ENCODE measurements at regions not wholly inside any gene's neighbourhood (a gene's known extent, or its start where the extent isn't known, plus 50 kb on each side); places are given as distances from the start of the nearest gene placed in this dataset.
"Not testable (repeated sequence)": the region's sequence is repeated elsewhere in the genome, so short reads cannot be mapped to it uniquely, and the experiment has no call there.

DNA sequence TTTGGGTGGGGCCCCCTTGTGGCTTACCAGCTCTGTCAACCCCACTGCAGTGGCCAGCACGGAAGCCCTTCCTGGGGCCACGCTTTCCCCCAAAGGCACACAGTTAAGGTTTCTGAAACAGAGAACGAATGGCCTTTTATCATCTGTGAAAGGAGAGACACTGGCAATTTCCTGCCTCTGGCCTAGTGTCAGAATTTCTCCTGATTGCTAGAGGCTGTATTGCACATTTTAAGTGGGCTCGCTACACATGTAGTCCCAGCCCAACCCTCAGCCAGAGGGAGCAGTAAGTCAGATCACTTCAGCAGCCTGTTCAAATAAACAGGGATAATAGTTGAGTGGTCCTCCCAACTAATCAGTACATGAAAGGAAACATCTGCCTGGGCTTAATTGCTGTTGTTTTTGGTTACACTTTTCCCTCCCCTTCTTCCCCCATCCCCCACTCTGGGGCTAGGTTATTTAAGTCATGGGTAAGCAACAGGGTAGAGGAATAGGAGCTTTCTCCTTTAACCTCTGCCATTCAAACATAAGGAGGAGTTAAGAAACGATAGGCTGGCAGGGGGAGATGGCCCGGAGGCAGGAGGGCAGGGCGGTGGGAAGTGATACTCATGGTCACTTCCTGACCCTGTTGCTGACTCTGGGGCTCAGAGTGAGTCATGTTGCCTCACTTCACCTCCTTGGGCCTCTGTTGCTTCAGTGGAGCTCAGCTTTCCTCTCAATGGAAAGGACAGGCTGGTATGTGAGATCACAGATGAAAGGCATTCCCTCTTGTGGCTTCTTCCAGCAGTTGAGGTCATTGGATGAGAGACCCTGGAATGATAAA, 89.3 kb upstream of the IKBKE start:
- DNase-seq (ENCODE audit: insufficient read length, low spot score, missing footprints); H3K79me2 ChIP-seq (ENCODE audit: insufficient read depth, low read length); H4K20me1 ChIP-seq (ENCODE audit: insufficient read depth, low read length); H3K4me1 ChIP-seq (ENCODE audit: insufficient read depth, low read length); H3K4me3 ChIP-seq (ENCODE audit: insufficient read depth, low read length); H3K9me3 ChIP-seq (ENCODE audit: low read depth, low read length); H3K36me3 ChIP-seq (ENCODE audit: insufficient read depth, low read length); H3K4me2 ChIP-seq (ENCODE audit: insufficient read depth, low read length); H3K27me3 ChIP-seq (ENCODE audit: insufficient read depth, low read length); H2AFZ ChIP-seq (ENCODE audit: low read length): not testable (repeated sequence)
- H3K27ac ChIP-seq (ENCODE audit: low read depth, low read length) = peak overlapping the region; percentile 62

DNA sequence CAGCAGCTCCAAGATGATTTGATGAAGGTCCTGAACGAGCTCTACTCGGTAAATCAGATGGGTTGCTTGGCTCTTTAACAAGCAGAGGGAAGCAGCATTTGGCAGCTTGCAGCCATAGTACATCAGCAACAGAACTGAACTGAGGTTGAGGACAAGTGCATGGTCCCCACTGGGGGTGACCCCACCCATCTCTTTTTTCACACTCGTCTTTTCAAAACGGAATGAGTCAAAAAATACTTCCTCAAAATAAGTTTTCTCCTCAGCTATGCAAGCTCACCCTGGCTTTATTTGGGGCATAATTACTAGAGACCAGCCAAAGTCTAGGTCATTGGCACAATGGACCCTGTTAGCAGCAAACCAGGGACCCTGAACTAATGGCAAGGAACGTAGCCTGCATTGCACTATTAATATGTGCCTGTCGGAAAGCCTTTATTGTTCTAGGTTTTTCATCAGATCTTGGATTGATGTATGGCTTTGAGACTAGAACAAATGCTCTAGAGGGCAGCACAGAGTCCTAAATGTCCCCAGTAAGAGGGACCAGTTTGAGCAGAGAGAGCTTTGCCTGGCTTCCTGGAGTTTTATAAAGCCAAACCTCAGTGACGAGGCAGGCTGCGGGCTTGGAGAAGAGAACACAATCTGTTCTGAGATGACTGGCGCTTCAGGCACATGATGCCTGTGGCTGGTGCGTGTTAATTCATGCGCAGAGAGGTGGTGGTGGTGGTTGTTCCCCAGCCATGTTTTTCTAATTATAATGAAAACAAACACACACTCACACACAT, 86.1 kb upstream of the IKBKE start:
- DNase-seq (ENCODE audit: insufficient read length, low spot score, missing footprints); H3K27me3 ChIP-seq (ENCODE audit: insufficient read depth, low read length); H3K79me2 ChIP-seq (ENCODE audit: insufficient read depth, low read length); H3K9me3 ChIP-seq (ENCODE audit: low read depth, low read length); H3K36me3 ChIP-seq (ENCODE audit: insufficient read depth, low read length); H3K4me3 ChIP-seq (ENCODE audit: insufficient read depth, low read length); H3K4me1 ChIP-seq (ENCODE audit: insufficient read depth, low read length); H4K20me1 ChIP-seq (ENCODE audit: insufficient read depth, low read length); H3K4me2 ChIP-seq (ENCODE audit: insufficient read depth, low read length); H2AFZ ChIP-seq (ENCODE audit: low read length): not testable (repeated sequence)
- TF ChIP-seq, protein P1, sequence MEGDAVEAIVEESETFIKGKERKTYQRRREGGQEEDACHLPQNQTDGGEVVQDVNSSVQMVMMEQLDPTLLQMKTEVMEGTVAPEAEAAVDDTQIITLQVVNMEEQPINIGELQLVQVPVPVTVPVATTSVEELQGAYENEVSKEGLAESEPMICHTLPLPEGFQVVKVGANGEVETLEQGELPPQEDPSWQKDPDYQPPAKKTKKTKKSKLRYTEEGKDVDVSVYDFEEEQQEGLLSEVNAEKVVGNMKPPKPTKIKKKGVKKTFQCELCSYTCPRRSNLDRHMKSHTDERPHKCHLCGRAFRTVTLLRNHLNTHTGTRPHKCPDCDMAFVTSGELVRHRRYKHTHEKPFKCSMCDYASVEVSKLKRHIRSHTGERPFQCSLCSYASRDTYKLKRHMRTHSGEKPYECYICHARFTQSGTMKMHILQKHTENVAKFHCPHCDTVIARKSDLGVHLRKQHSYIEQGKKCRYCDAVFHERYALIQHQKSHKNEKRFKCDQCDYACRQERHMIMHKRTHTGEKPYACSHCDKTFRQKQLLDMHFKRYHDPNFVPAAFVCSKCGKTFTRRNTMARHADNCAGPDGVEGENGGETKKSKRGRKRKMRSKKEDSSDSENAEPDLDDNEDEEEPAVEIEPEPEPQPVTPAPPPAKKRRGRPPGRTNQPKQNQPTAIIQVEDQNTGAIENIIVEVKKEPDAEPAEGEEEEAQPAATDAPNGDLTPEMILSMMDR (IDR thresholded peaks at IDR 0.05; ENCODE audit: extremely low read depth, low read depth, low read length) = peak; percentile 37
- peak overlapping the region; percentile 37 for H3K27ac ChIP-seq (ENCODE audit: low read depth, low read length)

DNA sequence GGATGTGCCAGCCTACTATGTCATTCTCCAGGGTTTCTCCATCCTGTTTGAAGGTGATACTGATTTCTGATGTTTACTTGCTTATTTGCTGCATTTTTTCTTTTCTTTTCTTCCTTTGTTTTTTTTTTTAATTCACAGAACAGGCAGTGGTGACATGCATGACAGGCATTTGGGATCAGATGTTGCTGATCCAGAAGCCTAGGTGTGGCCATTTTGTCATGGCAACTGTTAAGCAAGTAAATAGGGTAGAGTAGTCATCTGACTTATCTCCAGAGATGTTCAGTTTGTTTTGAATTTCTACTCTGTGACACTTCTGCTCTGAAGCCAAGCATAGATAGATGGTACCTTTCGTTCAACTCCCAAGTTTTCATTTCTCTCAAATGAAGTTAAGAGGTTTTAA, 85.4 kb upstream of the IKBKE start:
- not testable (repeated sequence) for H3K79me2 ChIP-seq (ENCODE audit: insufficient read depth, low read length); H3K27me3 ChIP-seq (ENCODE audit: insufficient read depth, low read length); H3K4me1 ChIP-seq (ENCODE audit: insufficient read depth, low read length); H3K36me3 ChIP-seq (ENCODE audit: insufficient read depth, low read length); H4K20me1 ChIP-seq (ENCODE audit: insufficient read depth, low read length); H3K4me3 ChIP-seq (ENCODE audit: insufficient read depth, low read length); H3K4me2 ChIP-seq (ENCODE audit: insufficient read depth, low read length); H3K27ac ChIP-seq (ENCODE audit: low read depth, low read length); H3K9me3 ChIP-seq (ENCODE audit: low read depth, low read length); H2AFZ ChIP-seq (ENCODE audit: low read length); DNase-seq (ENCODE audit: insufficient read length, low spot score, missing footprints)

DNA sequence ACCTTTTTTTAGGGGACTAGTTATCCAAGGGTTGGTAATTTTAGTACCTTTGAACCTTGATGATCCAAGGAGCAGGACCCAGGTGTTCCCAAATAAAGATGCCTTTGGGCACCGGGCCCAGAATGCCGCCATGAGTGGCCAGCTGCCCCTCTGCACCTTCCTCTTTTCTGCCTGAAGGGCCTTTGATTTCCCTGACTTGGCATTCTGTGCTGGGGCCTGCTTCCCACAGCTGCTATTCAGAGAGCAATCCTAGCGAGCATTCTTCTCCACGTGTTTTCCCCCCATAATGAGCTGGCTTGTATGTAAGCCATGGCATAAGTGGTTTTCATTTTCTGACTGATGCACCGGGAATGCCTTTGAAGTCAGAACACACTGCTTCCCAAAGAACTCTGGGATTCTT, 82.6 kb upstream of the IKBKE start:
- not testable (repeated sequence) for H3K4me2 ChIP-seq (ENCODE audit: insufficient read depth, low read length); H3K36me3 ChIP-seq (ENCODE audit: insufficient read depth, low read length); H2AFZ ChIP-seq (ENCODE audit: low read length); H3K9me3 ChIP-seq (ENCODE audit: low read depth, low read length); H3K27me3 ChIP-seq (ENCODE audit: insufficient read depth, low read length); H3K4me3 ChIP-seq (ENCODE audit: insufficient read depth, low read length); H4K20me1 ChIP-seq (ENCODE audit: insufficient read depth, low read length); H3K27ac ChIP-seq (ENCODE audit: low read depth, low read length); H3K4me1 ChIP-seq (ENCODE audit: insufficient read depth, low read length); H3K79me2 ChIP-seq (ENCODE audit: insufficient read depth, low read length); DNase-seq (ENCODE audit: insufficient read length, low spot score, missing footprints)

DNA sequence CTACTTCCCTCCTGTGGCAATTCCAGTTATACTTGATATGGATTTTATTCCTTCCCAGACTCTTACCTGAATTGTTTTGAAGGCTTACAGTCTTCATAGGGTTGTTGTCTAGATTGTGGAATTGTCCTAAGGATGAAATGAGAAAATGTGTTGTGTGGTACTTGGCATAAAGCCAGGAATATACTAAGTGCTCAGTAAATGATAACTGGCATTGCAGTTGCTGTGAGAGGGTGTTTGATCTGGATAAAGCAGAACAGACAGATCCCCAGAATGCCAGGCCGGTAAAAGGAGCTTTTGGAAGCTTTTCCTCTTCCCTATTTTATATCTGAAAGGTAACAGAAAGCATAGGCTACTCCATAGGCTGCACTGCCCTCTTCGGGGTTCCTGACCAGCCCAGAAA, 78.4 kb upstream of the IKBKE start:
- H3K27ac ChIP-seq (ENCODE audit: low read depth, low read length); H2AFZ ChIP-seq (ENCODE audit: low read length); DNase-seq (ENCODE audit: insufficient read length, low spot score, missing footprints); H3K4me1 ChIP-seq (ENCODE audit: insufficient read depth, low read length); H3K4me2 ChIP-seq (ENCODE audit: insufficient read depth, low read length); H3K9me3 ChIP-seq (ENCODE audit: low read depth, low read length); H3K4me3 ChIP-seq (ENCODE audit: insufficient read depth, low read length); H3K79me2 ChIP-seq (ENCODE audit: insufficient read depth, low read length); H3K36me3 ChIP-seq (ENCODE audit: insufficient read depth, low read length); H4K20me1 ChIP-seq (ENCODE audit: insufficient read depth, low read length); H3K27me3 ChIP-seq (ENCODE audit: insufficient read depth, low read length): not testable (repeated sequence)

DNA sequence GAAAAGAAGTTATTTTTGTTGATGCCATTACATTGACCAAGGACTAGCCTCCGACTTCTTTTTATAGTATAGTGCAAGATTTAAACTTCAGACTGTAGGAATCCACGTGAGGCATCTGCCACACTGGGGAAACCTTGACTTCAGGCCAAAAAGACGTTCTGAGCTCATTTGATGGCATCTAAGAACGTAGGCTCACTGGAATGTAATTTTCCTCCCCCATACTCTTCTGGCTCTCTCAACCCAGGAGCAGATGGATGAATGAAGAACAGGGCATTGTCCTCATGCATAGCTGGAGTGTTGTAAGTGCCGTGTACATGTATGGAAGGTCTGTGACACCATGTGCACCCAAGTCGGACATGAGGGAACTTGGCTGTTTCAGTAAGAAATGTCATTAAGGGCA, 72.8 kb upstream of the IKBKE start:
- not testable (repeated sequence) for DNase-seq (ENCODE audit: insufficient read length, low spot score, missing footprints); H2AFZ ChIP-seq (ENCODE audit: low read length); H3K27me3 ChIP-seq (ENCODE audit: insufficient read depth, low read length); H3K27ac ChIP-seq (ENCODE audit: low read depth, low read length); H3K4me2 ChIP-seq (ENCODE audit: insufficient read depth, low read length); H4K20me1 ChIP-seq (ENCODE audit: insufficient read depth, low read length); H3K4me1 ChIP-seq (ENCODE audit: insufficient read depth, low read length); H3K9me3 ChIP-seq (ENCODE audit: low read depth, low read length); H3K36me3 ChIP-seq (ENCODE audit: insufficient read depth, low read length); H3K4me3 ChIP-seq (ENCODE audit: insufficient read depth, low read length); H3K79me2 ChIP-seq (ENCODE audit: insufficient read depth, low read length)

DNA sequence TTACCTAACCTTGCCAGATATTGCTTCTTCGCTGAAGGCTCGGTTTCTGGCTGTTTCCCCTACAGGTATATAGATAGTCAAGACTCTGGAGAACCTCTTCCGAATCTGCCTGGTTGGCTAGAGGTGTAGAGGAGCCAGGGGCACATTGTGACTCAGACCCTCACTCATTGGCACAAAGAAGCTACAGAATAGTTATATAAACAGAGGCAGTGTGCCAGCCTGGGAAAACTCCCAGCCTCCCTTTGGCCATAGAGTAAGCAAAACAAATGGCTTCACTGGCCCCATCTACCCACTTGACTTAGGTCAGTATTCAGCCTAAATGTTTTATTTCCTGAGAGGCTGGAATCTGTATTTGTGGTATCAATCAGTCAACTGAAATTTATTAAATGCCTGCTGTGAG, 72.0 kb upstream of the IKBKE start:
- not testable (repeated sequence) for H3K27me3 ChIP-seq (ENCODE audit: insufficient read depth, low read length); H3K27ac ChIP-seq (ENCODE audit: low read depth, low read length); H3K4me1 ChIP-seq (ENCODE audit: insufficient read depth, low read length); H2AFZ ChIP-seq (ENCODE audit: low read length); H4K20me1 ChIP-seq (ENCODE audit: insufficient read depth, low read length); H3K4me2 ChIP-seq (ENCODE audit: insufficient read depth, low read length); H3K4me3 ChIP-seq (ENCODE audit: insufficient read depth, low read length); H3K79me2 ChIP-seq (ENCODE audit: insufficient read depth, low read length); H3K36me3 ChIP-seq (ENCODE audit: insufficient read depth, low read length); DNase-seq (ENCODE audit: insufficient read length, low spot score, missing footprints); H3K9me3 ChIP-seq (ENCODE audit: low read depth, low read length)

DNA sequence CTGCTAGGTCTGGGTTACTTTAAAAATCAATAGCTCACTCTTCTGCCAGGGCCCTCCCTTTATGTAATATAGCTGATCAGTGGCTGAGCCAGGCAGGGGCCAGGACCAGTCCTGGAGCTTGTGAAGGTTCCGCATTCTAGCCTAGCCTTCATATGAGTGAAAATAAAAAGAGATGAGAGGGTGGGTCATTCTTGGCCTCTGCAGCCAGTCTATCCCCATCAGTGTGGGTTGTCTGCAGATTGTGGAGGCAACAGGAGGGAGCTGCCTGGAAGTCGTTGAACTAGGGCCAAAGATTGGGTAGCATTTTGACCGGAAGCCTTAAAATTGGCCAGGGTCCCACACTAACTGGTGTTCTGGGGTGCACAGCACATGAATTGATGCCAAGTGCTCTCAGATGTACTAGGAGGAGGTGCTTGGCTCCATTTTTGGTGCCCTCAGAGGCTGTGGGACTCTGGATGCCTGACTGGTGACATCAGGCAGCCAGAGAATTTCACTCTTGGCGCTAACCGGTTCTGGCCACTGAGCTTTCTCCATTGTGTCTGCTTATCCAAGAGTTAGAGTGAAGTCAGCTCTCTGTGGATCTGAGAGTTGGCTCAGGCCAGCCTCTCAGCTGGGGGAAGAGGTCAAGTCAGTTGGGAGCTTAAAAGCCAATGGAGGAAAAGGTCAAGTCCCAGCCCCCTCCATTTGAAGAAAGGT, 66.5 kb upstream of the IKBKE start:
- not testable (repeated sequence) for H3K4me3 ChIP-seq (ENCODE audit: insufficient read depth, low read length); H2AFZ ChIP-seq (ENCODE audit: low read length); DNase-seq (ENCODE audit: insufficient read length, low spot score, missing footprints); H3K27me3 ChIP-seq (ENCODE audit: insufficient read depth, low read length); H3K9me3 ChIP-seq (ENCODE audit: low read depth, low read length); H3K4me2 ChIP-seq (ENCODE audit: insufficient read depth, low read length); H4K20me1 ChIP-seq (ENCODE audit: insufficient read depth, low read length); H3K27ac ChIP-seq (ENCODE audit: low read depth, low read length); H3K36me3 ChIP-seq (ENCODE audit: insufficient read depth, low read length); H3K79me2 ChIP-seq (ENCODE audit: insufficient read depth, low read length); H3K4me1 ChIP-seq (ENCODE audit: insufficient read depth, low read length)

Measured in osteoblast (primary cell).